Natural killer cell (primary cell): ENCODE measurements at regions not wholly inside any gene's neighbourhood (a gene's known extent, or its start where the extent isn't known, plus 50 kb on each side); places are given as distances from the start of the nearest gene placed in this dataset.

Experiments
- ATAC-seq, 3 donors: fragments of 150-1000 bp in 2 of 3; fragments of 200-7000 bp in 1 of 3; cut with Tn5 transposase; 1 replicate in 1 of 3; 2 replicates in 2 of 3; pipeline ENCODE4 v1.10.0; 2021; ENCODE audit warnings: mild to moderate bottlenecking in 2 of 3, moderate library complexity in 2 of 3
- DNase-seq, 2 donors: peaks; one replicate each; pipeline versions ENCODE4 v3.0.0 to v3.0.0-alpha.2; 2013 to 2021; ENCODE audit warnings: mixed read lengths in 1 of 2
- H3K27ac ChIP-seq: one replicate; pipeline ENCODE4 v1.5.1; 2013; ENCODE audit warnings: mild to moderate bottlenecking, low read length
- H3K27me3 ChIP-seq: one replicate; pipeline ENCODE4 v1.6.1; 2013; ENCODE audit warnings: low read length; ENCODE audit not compliant: control insufficient read depth, insufficient read depth
- H3K36me3 ChIP-seq: one replicate; pipeline ENCODE4 v1.6.1; 2013; ENCODE audit warnings: low read length; ENCODE audit not compliant: control insufficient read depth, insufficient read depth
- H3K4me1 ChIP-seq: one replicate; pipeline ENCODE4 v1.6.1; 2013; ENCODE audit warnings: low read length; ENCODE audit not compliant: control insufficient read depth, insufficient read depth
- H3K4me3 ChIP-seq: one replicate; pipeline ENCODE4 v1.5.1; 2013; ENCODE audit warnings: low read length
- H3K9me3 ChIP-seq: one replicate; pipeline ENCODE4 v1.6.1; 2013; ENCODE audit warnings: low read length; ENCODE audit not compliant: control insufficient read depth, insufficient read depth
- H3K27ac Mint-ChIP-seq, 2 donors: one replicate each; pipeline ENCODE4 v1.8.0; 2022; ENCODE audit warnings: mild to moderate bottlenecking in 2 of 2, mixed read lengths in 2 of 2, moderate library complexity in 1 of 2
- H3K27me3 Mint-ChIP-seq, 2 donors: one replicate each; pipeline ENCODE4 v1.8.0; 2022; ENCODE audit warnings: low read depth in 2 of 2, mixed read lengths in 2 of 2
- H3K36me3 Mint-ChIP-seq: one replicate; pipeline ENCODE4 v1.8.0; 2022; ENCODE audit warnings: mixed read lengths
- H3K4me1 Mint-ChIP-seq, 2 donors: one replicate each; pipeline ENCODE4 v1.8.0; 2022; ENCODE audit warnings: mixed read lengths in 2 of 2
- H3K4me3 Mint-ChIP-seq: one replicate; pipeline ENCODE4 v1.8.0; 2022; ENCODE audit warnings: mild to moderate bottlenecking, moderate library complexity, mixed read lengths
- H3K9me3 Mint-ChIP-seq, 2 donors: one replicate each; pipeline ENCODE4 v1.8.0; 2022; ENCODE audit warnings: mixed read lengths in 2 of 2
- WGBS: methylation state at CpG from one replicate; pipeline ENCODE4 v1.1.7; 2013; ENCODE audit warnings: missing lambda C conversion rate; ENCODE audit not compliant: insufficient coverage; 5-methylcytosine and 5-hydroxymethylcytosine counted together
- intact Hi-C: fragments of 100-400 bp; cut with micrococcal nuclease; formaldehyde crosslinking; loops from one replicate; pipeline ENCODE4 v1.14.2; 2022
- TF ChIP-seq, protein P1 (sequence below): fragments of 200-600 bp; IDR thresholded peaks from one replicate; pipeline ENCODE4 v1.8.0; 2022; ENCODE audit warnings: antibody characterized with exemption

GRCh38 chr4:106588891-106589290 lies 220.3 kb upstream of the GIMD1 start:
- intact Hi-C loops: no loop called here
- no peak overlapping the region for H3K27ac ChIP-seq
- TF ChIP-seq, protein P1, sequence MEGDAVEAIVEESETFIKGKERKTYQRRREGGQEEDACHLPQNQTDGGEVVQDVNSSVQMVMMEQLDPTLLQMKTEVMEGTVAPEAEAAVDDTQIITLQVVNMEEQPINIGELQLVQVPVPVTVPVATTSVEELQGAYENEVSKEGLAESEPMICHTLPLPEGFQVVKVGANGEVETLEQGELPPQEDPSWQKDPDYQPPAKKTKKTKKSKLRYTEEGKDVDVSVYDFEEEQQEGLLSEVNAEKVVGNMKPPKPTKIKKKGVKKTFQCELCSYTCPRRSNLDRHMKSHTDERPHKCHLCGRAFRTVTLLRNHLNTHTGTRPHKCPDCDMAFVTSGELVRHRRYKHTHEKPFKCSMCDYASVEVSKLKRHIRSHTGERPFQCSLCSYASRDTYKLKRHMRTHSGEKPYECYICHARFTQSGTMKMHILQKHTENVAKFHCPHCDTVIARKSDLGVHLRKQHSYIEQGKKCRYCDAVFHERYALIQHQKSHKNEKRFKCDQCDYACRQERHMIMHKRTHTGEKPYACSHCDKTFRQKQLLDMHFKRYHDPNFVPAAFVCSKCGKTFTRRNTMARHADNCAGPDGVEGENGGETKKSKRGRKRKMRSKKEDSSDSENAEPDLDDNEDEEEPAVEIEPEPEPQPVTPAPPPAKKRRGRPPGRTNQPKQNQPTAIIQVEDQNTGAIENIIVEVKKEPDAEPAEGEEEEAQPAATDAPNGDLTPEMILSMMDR: no peak
- H3K36me3 ChIP-seq: no peaks in the 10 kb centered on the region
- no peak for ATAC-seq
- no peaks in the 10 kb centered on the region for H3K9me3 ChIP-seq
- Mint-ChIP-seq H3K27me3 (no peaks in the 10 kb centered on the region), H3K4me1 (no peaks in the 10 kb centered on the region), H3K27ac (no peak overlapping the region), H3K9me3 (peaks cover 3 to 5% of the 10 kb centered on the region in 2 donors), H3K36me3 (no peaks in the 10 kb centered on the region), H3K4me3 (no peak overlapping the region)
- no peaks in the 10 kb centered on the region for H3K4me1 ChIP-seq
- H3K4me3 ChIP-seq: no peak overlapping the region
- no peaks in the 10 kb centered on the region for H3K27me3 ChIP-seq
- no peak for DNase-seq
- no CpG with 5 or more reads among the region's 1 CpG for WGBS

DNA sequence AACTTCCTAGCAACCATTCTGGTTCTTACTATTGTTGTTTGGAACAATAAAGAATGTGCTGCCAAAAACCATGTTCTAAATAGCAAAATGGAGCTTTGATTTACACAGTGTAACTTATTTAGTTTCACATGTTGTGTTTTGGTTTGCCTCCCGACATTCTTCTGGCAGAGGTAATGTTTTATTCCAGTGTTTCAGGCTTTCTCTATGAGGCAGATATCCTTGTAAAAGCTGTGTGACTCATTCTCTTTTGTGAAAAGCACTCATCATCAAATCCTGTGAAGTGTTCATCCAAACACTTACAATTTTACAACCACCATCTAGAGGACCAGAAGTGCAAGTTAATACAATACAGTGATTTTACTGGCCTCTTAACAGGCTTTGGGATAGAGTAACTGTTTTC lies 219.0 kb upstream of the GIMD1 start:
- Histone ChIP-seq H3K27me3 (no peaks in the 10 kb centered on the region), H3K9me3 (no peaks in the 10 kb centered on the region), H3K4me1 (no peaks in the 10 kb centered on the region), H3K27ac (no peak overlapping the region), H3K36me3 (no peaks in the 10 kb centered on the region), H3K4me3 (no peak overlapping the region)
- H3K9me3 Mint-ChIP-seq: peaks cover 3 to 5% of the 10 kb centered on the region in 2 donors
- WGBS: 80% methylated on average over 1 of the region's 1 CpG
- H3K36me3 Mint-ChIP-seq: no peaks in the 10 kb centered on the region
- no peak overlapping the region for H3K27ac Mint-ChIP-seq
- no peaks in the 10 kb centered on the region for H3K27me3 Mint-ChIP-seq
- intact Hi-C loops: no loop called here
- H3K4me3 Mint-ChIP-seq: no peak overlapping the region
- ATAC-seq (no peak), DNase-seq (no peak)
- TF ChIP-seq, protein P1: no peak
- H3K4me1 Mint-ChIP-seq: no peaks in the 10 kb centered on the region

GRCh38 chr4:106585915-106586349 lies 217.4 kb upstream of the GIMD1 start:
- intact Hi-C loops: no loop called here
- Histone ChIP-seq H3K4me1 (no peaks in the 10 kb centered on the region), H3K4me3 (no peak overlapping the region), H3K27ac (no peak overlapping the region), H3K9me3 (no peaks in the 10 kb centered on the region), H3K27me3 (no peaks in the 10 kb centered on the region), H3K36me3 (no peaks in the 10 kb centered on the region)
- Mint-ChIP-seq H3K4me1 (no peaks in the 10 kb centered on the region), H3K27ac (no peak overlapping the region), H3K4me3 (no peak overlapping the region), H3K9me3 (peaks cover 3 to 5% of the 10 kb centered on the region in 2 donors), H3K36me3 (no peaks in the 10 kb centered on the region), H3K27me3 (no peaks in the 10 kb centered on the region)
- ATAC-seq (no peak), DNase-seq (no peak)
- whole genome bisulfite sequencing: no CpG with 5 or more reads among the region's 1 CpG
- TF ChIP-seq, protein P1: no peak

DNA sequence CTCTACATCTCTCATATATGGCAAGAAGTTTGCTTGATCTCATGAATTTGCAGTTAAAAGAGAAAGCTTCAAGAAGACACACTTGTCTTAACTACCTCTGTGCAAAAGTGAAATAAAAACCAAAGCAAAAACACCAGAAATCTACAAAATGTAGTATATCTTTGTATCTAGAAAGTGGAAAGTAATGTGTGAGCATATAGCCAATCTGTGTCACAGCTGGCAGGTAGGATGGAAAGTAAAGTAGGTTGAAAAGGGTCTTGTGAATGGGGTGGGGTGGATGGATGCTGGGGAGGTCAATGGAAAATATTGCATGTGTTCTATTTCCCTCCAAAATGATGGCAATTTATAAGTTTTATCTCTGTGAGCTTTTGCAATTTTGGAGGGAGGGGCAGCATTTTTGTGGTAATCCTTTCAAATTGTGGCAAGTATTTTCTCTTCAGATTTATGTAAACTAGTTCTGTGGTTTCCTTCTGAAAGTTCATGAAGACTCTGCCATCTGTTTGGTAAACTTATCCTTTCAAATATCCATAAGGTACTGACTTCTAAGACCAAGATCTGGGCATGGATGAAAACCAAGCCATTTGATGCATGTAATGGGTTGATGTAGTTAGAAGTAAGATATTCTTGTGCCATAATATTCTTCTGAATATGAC lies 215.9 kb upstream of the GIMD1 start:
- ATAC-seq (no peak), DNase-seq (no peak)
- no peaks in the 10 kb centered on the region for H3K36me3 ChIP-seq
- no peaks in the 10 kb centered on the region for H3K27me3 ChIP-seq
- Mint-ChIP-seq H3K36me3 (no peaks in the 10 kb centered on the region), H3K4me1 (no peaks in the 10 kb centered on the region), H3K27me3 (no peaks in the 10 kb centered on the region), H3K9me3 (peaks cover 3 to 5% of the 10 kb centered on the region in 2 donors), H3K4me3 (no peak overlapping the region), H3K27ac (no peak overlapping the region)
- TF ChIP-seq, protein P1: no peak
- no peak overlapping the region for H3K4me3 ChIP-seq
- intact Hi-C loops: no loop called here
- H3K4me1 ChIP-seq: no peaks in the 10 kb centered on the region
- H3K9me3 ChIP-seq: no peaks in the 10 kb centered on the region
- H3K27ac ChIP-seq: no peak overlapping the region
